Activated CD4-positive, alpha-beta T cell treated with anti-CD3 and anti-CD28 coated beads, Interleukin-2, amount 10 ng/mL, durations not matched to agents 24 days and 14 days (primary cell): ENCODE measurements at regions not wholly inside any gene's neighbourhood (a gene's known extent, or its start where the extent isn't known, plus 50 kb on each side); places are given as distances from the start of the nearest gene placed in this dataset.

ENCODE experiments used
- DNase-seq: peaks from one replicate; pipeline ENCODE4 v3.0.0; 2022
- H3K27ac Mint-ChIP-seq: one replicate; pipeline ENCODE4 v1.8.0; 2022; ENCODE audit warnings: mild to moderate bottlenecking, mixed read lengths
- H3K27me3 Mint-ChIP-seq: one replicate; pipeline ENCODE4 v1.8.0; 2022; ENCODE audit warnings: mixed read lengths
- H3K36me3 Mint-ChIP-seq: one replicate; pipeline ENCODE4 v1.8.0; 2022; ENCODE audit warnings: low read depth, mild to moderate bottlenecking, mixed read lengths
- H3K4me1 Mint-ChIP-seq: one replicate; pipeline ENCODE4 v1.8.0; 2021; ENCODE audit warnings: mixed read lengths
- H3K4me3 Mint-ChIP-seq: one replicate; pipeline ENCODE4 v1.8.0; 2022; ENCODE audit warnings: mild to moderate bottlenecking, moderate library complexity, mixed read lengths
- H3K9me3 Mint-ChIP-seq: one replicate; pipeline ENCODE4 v1.8.0; 2021; ENCODE audit warnings: mixed read lengths
- intact Hi-C: fragments of 100-400 bp; cut with micrococcal nuclease; formaldehyde crosslinking; loops from one replicate; pipeline ENCODE4 v1.15.1; 2023

- Mint-ChIP-seq H3K9me3 (peaks cover 15% of the 10 kb centered on the region), H3K27ac (no peak overlapping the region), H3K4me3 (no peak overlapping the region), H3K4me1 (no peaks in the 10 kb centered on the region), H3K36me3 (no peaks in the 10 kb centered on the region), H3K27me3 (peaks cover 11% of the 10 kb centered on the region)
- DNase-seq, result no peak
- intact Hi-C loops, result no loop called here
Observed at GRCh38 chr7:7090460-7090859, 91.9 kb upstream of the C1GALT1 start.

GRCh38 chr7:7098280-7098818 lies 84.0 kb upstream of the C1GALT1 start:
- no peaks in the 10 kb centered on the region for H3K36me3 Mint-ChIP-seq
- intact Hi-C loops, result no loop called here
- H3K27me3 Mint-ChIP-seq, result no peaks in the 10 kb centered on the region
- peaks cover 3% of the 10 kb centered on the region for H3K4me1 Mint-ChIP-seq
- H3K9me3 Mint-ChIP-seq, result no peaks in the 10 kb centered on the region
- no peak overlapping the region for H3K4me3 Mint-ChIP-seq
- H3K27ac Mint-ChIP-seq, result no peak overlapping the region
- DNase-seq, result no peak

GRCh38 chr7:7099584-7100014 lies 82.7 kb upstream of the C1GALT1 start:
- intact Hi-C loops, result loop anchor here (5.0 to 10.0 kb wide), 5 partner anchors 83 to 1198 kb away; partner anchors contain the start of gene C1GALT1
- H3K27me3 Mint-ChIP-seq, result no peaks in the 10 kb centered on the region

GRCh38 chr7:7100432-7100849 lies 81.9 kb upstream of the C1GALT1 start:
- no peaks in the 10 kb centered on the region for H3K36me3 Mint-ChIP-seq
- H3K9me3 Mint-ChIP-seq, result no peaks in the 10 kb centered on the region
- H3K27ac Mint-ChIP-seq, result no peak overlapping the region

More at GRCh38 chr7:7099584-7100014, 82.7 kb upstream of the C1GALT1 start:
- no peak for DNase-seq
- no peak overlapping the region for H3K4me3 Mint-ChIP-seq
- H3K9me3 Mint-ChIP-seq, result no peaks in the 10 kb centered on the region
- peaks cover 9% of the 10 kb centered on the region for H3K4me1 Mint-ChIP-seq
- H3K27ac Mint-ChIP-seq, result no peak overlapping the region
- no peaks in the 10 kb centered on the region for H3K36me3 Mint-ChIP-seq

GRCh38 chr7:7102906-7103305 lies 79.4 kb upstream of the C1GALT1 start:
- DNase-seq, result no peak
- Mint-ChIP-seq H3K9me3 (no peaks in the 10 kb centered on the region), H3K27ac (no peak overlapping the region), H3K4me3 (no peak overlapping the region), H3K4me1 (peaks cover 16% of the 10 kb centered on the region), H3K27me3 (no peaks in the 10 kb centered on the region), H3K36me3 (no peaks in the 10 kb centered on the region)
- intact Hi-C loops, result loop anchor here (1.0 to 10.0 kb wide), 7 partner anchors 79 to 1194 kb away; partner anchors contain the start of gene C1GALT1

More at GRCh38 chr7:7100432-7100849, 81.9 kb upstream of the C1GALT1 start:
- intact Hi-C loops, result loop anchor here (5.0 to 10.0 kb wide), 5 partner anchors 82 to 1197 kb away; partner anchors contain the start of gene C1GALT1
- Mint-ChIP-seq H3K27me3 (no peaks in the 10 kb centered on the region), H3K4me3 (no peak overlapping the region), H3K4me1 (peaks cover 14% of the 10 kb centered on the region)
- DNase-seq, result no peak

- no peak overlapping the region for H3K4me3 Mint-ChIP-seq
- peaks cover 16% of the 10 kb centered on the region for H3K4me1 Mint-ChIP-seq
- no peaks in the 10 kb centered on the region for H3K36me3 Mint-ChIP-seq
- no peaks in the 10 kb centered on the region for H3K27me3 Mint-ChIP-seq
- intact Hi-C loops, result loop anchor here (1.0 to 10.0 kb wide), 7 partner anchors 79 to 1194 kb away; partner anchors contain the start of gene C1GALT1
- H3K9me3 Mint-ChIP-seq, result no peaks in the 10 kb centered on the region
- H3K27ac Mint-ChIP-seq, result no peak overlapping the region
- peak; percentile 57 for DNase-seq
Observed at GRCh38 chr7:7103343-7104313, 78.7 kb upstream of the C1GALT1 start.

- H3K36me3 Mint-ChIP-seq, result no peaks in the 10 kb centered on the region
- H3K27ac Mint-ChIP-seq, result no peak overlapping the region
- peaks cover 16% of the 10 kb centered on the region for H3K4me1 Mint-ChIP-seq
- no peaks in the 10 kb centered on the region for H3K9me3 Mint-ChIP-seq
- DNase-seq, result no peak
- H3K4me3 Mint-ChIP-seq, result no peak overlapping the region
- H3K27me3 Mint-ChIP-seq, result no peaks in the 10 kb centered on the region
- intact Hi-C loops, result loop anchor here (5.0 to 10.0 kb wide), 5 partner anchors 78 to 1193 kb away; partner anchors contain the start of gene C1GALT1
Observed at GRCh38 chr7:7104314-7104698, 78.0 kb upstream of the C1GALT1 start.

GRCh38 chr7:7104971-7105370 lies 77.4 kb upstream of the C1GALT1 start:
- peak; percentile 57 for DNase-seq
- Mint-ChIP-seq H3K36me3 (no peaks in the 10 kb centered on the region), H3K4me3 (no peak overlapping the region), H3K9me3 (no peaks in the 10 kb centered on the region), H3K27ac (no peak overlapping the region), H3K4me1 (peaks cover 16% of the 10 kb centered on the region), H3K27me3 (no peaks in the 10 kb centered on the region)
- intact Hi-C loops, result loop anchor here (5.0 to 10.0 kb wide), 5 partner anchors 77 to 1192 kb away; partner anchors contain the start of gene C1GALT1

- intact Hi-C loops, result loop anchor here (10.0 kb wide), 2 partner anchors 239 to 659 kb away; no protein-coding TSS in a partner anchor
- H3K36me3 Mint-ChIP-seq, result no peaks in the 10 kb centered on the region
- H3K27me3 Mint-ChIP-seq, result no peaks in the 10 kb centered on the region
- H3K9me3 Mint-ChIP-seq, result no peaks in the 10 kb centered on the region
- H3K27ac Mint-ChIP-seq, result no peak overlapping the region
- peaks cover 16% of the 10 kb centered on the region for H3K4me1 Mint-ChIP-seq
- no peak for DNase-seq
- no peak overlapping the region for H3K4me3 Mint-ChIP-seq
Observed at GRCh38 chr7:7105800-7106582, 76.4 kb upstream of the C1GALT1 start.

- DNase-seq, result no peak
- Mint-ChIP-seq H3K4me3 (no peak overlapping the region), H3K4me1 (peaks cover 12% of the 10 kb centered on the region), H3K36me3 (no peaks in the 10 kb centered on the region), H3K27ac (no peak overlapping the region), H3K27me3 (no peaks in the 10 kb centered on the region), H3K9me3 (no peaks in the 10 kb centered on the region)
- intact Hi-C loops, result loop anchor here (10.0 kb wide), 2 partner anchors 236 to 656 kb away; no protein-coding TSS in a partner anchor
Observed at GRCh38 chr7:7108931-7109330, 73.4 kb upstream of the C1GALT1 start.

GRCh38 chr7:7109934-7110333 lies 72.4 kb upstream of the C1GALT1 start:
- H3K4me3 Mint-ChIP-seq, result no peak overlapping the region
- no peak for DNase-seq
- H3K9me3 Mint-ChIP-seq, result no peaks in the 10 kb centered on the region
- H3K27ac Mint-ChIP-seq, result no peak overlapping the region
- no peaks in the 10 kb centered on the region for H3K36me3 Mint-ChIP-seq
- H3K4me1 Mint-ChIP-seq, result peaks cover 5% of the 10 kb centered on the region
- intact Hi-C loops, result loop anchor here (10.0 kb wide), 2 partner anchors 235 to 655 kb away; no protein-coding TSS in a partner anchor
- H3K27me3 Mint-ChIP-seq, result peaks cover 2% of the 10 kb centered on the region

GRCh38 chr7:7110706-7111105 lies 71.6 kb upstream of the C1GALT1 start:
- intact Hi-C loops, result no loop called here
- Mint-ChIP-seq H3K27ac (no peak overlapping the region), H3K4me3 (no peak overlapping the region), H3K36me3 (no peaks in the 10 kb centered on the region), H3K27me3 (peaks cover 2% of the 10 kb centered on the region), H3K9me3 (no peaks in the 10 kb centered on the region), H3K4me1 (peaks cover 2% of the 10 kb centered on the region)
- no peak for DNase-seq

- H3K4me3 Mint-ChIP-seq, result no peak overlapping the region
- no peak for DNase-seq
- peaks cover 2% of the 10 kb centered on the region for H3K27me3 Mint-ChIP-seq
- H3K36me3 Mint-ChIP-seq, result no peaks in the 10 kb centered on the region
- intact Hi-C loops, result no loop called here
- H3K27ac Mint-ChIP-seq, result no peak overlapping the region
- H3K9me3 Mint-ChIP-seq, result no peaks in the 10 kb centered on the region
- no peaks in the 10 kb centered on the region for H3K4me1 Mint-ChIP-seq
Observed at GRCh38 chr7:7112868-7113267, 69.5 kb upstream of the C1GALT1 start.
